HEK293T (cell line): ENCODE measurements at regions not wholly inside any gene's neighbourhood (a gene's known extent, or its start where the extent isn't known, plus 50 kb on each side); places are given as distances from the start of the nearest gene placed in this dataset.

Source experiments
- CTCF ChIA-PET: fragments of 350-600 bp; formaldehyde crosslinking; extraction: SDS; loops from one replicate; lab custom pipeline; 2021; ENCODE audit warnings: antibody characterized with exemption, inconsistent platforms; lab: Yijun Ruan, JAX
- POLR2A ChIA-PET: fragments of 350-600 bp; formaldehyde crosslinking; extraction: SDS; loops from one replicate; lab custom pipeline; 2020; ENCODE audit warnings: antibody characterized with exemption, inconsistent platforms; lab: Yijun Ruan, JAX
- DNase-seq: peaks from one replicate; pipeline ENCODE4 v3.0.0; 2012; ENCODE audit warnings: mixed read lengths; ENCODE audit errors: extremely low spot score
- ARNT ChIP-seq: fragments of 450-650 bp; IDR thresholded peaks from 2 replicates; pipeline ENCODE4 v1.6.1; 2017; ENCODE audit warnings: mild to moderate bottlenecking
- BHLHE40 ChIP-seq: fragments of 450-650 bp; IDR thresholded peaks from 2 replicates; pipeline ENCODE4 v1.6.1; 2016; ENCODE audit warnings: mild to moderate bottlenecking, moderate library complexity, borderline replicate concordance
- CTBP1 ChIP-seq: fragments of 450-650 bp; IDR thresholded peaks from 2 replicates; pipeline ENCODE4 v1.6.1; 2016; ENCODE audit warnings: borderline replicate concordance
- ELF4 ChIP-seq: fragments of 450-650 bp; IDR thresholded peaks from 2 replicates; pipeline ENCODE4 v1.6.1; 2017; ENCODE audit warnings: antibody characterized with exemption
- FOXA1 ChIP-seq: fragments of 450-650 bp; IDR thresholded peaks from 2 replicates; pipeline ENCODE4 v1.6.1; 2016; ENCODE audit warnings: mild to moderate bottlenecking
- FOXK2 ChIP-seq: fragments of 450-650 bp; IDR thresholded peaks from 2 replicates; pipeline ENCODE4 v1.6.1; 2016; ENCODE audit warnings: mild to moderate bottlenecking
- FOXM1 ChIP-seq: fragments of 450-650 bp; IDR thresholded peaks from 2 replicates; pipeline ENCODE4 v1.6.1; 2017; ENCODE audit warnings: mild to moderate bottlenecking, borderline replicate concordance
- HDGF ChIP-seq: fragments of 450-650 bp; IDR thresholded peaks from 2 replicates; pipeline ENCODE4 v1.6.1; 2017; ENCODE audit warnings: antibody characterized with exemption, borderline replicate concordance
- L3MBTL2 ChIP-seq: fragments of 450-650 bp; conservative IDR thresholded peaks from 2 replicates; pipeline ENCODE4 v1.6.1; 2016; ENCODE audit warnings: mild to moderate bottlenecking
- LEF1 ChIP-seq: fragments of 450-650 bp; IDR thresholded peaks from 2 replicates; pipeline ENCODE4 v1.6.1; 2017; ENCODE audit warnings: mild to moderate bottlenecking, borderline replicate concordance
- NFRKB ChIP-seq: fragments of 450-650 bp; IDR thresholded peaks from 2 replicates; pipeline ENCODE4 v1.6.1; 2016; ENCODE audit warnings: mild to moderate bottlenecking, moderate library complexity
- SP1 ChIP-seq: fragments of 450-650 bp; IDR thresholded peaks from 2 replicates; pipeline ENCODE4 v1.6.1; 2017
- SUZ12 ChIP-seq: fragments of 450-650 bp; IDR thresholded peaks from 2 replicates; pipeline ENCODE4 v1.6.1; 2016; ENCODE audit warnings: mild to moderate bottlenecking
- TARDBP ChIP-seq: fragments of 450-650 bp; IDR thresholded peaks from 2 replicates; pipeline ENCODE4 v1.6.1; 2016
- ZNF384 ChIP-seq: fragments of 450-650 bp; IDR thresholded peaks from 2 replicates; pipeline ENCODE4 v1.6.1; 2016
- TF ChIP-seq, protein P1 (sequence below): fragments of 450-650 bp; IDR thresholded peaks from 2 replicates; pipeline ENCODE4 v1.6.1; 2016

DNA sequence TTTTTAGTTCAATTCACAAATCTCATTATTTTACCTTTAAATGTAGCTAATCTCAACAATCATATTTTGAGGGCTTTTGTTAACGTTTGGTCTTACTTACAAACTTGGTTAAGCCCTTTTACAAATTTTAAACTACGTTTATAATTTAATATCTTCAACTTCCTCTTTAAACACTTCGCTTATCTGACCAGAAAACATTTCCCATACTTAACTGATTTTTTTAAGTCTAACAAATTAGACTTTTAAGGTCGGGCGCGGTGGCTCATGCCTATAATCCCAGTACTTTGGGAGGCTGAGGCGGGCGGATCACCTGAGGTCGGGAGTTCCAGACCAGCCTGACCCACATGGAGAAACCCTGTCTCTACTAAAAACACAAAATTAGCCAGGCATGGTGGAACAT, 300.9 kb downstream of the LMX1A start:
- no peak for DNase-seq
- TF ChIP-seq L3MBTL2: no peak
- no peak for TF ChIP-seq TARDBP
- TF ChIP-seq, protein P1, sequence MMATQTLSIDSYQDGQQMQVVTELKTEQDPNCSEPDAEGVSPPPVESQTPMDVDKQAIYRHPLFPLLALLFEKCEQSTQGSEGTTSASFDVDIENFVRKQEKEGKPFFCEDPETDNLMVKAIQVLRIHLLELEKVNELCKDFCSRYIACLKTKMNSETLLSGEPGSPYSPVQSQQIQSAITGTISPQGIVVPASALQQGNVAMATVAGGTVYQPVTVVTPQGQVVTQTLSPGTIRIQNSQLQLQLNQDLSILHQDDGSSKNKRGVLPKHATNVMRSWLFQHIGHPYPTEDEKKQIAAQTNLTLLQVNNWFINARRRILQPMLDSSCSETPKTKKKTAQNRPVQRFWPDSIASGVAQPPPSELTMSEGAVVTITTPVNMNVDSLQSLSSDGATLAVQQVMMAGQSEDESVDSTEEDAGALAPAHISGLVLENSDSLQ: no peak
- TF ChIP-seq SP1: no peak
- no peak for TF ChIP-seq FOXA1
- TF ChIP-seq CTBP1: no peak
- no peak for TF ChIP-seq ELF4
- ChIA-PET POLR2A (no interaction called here), CTCF (interaction anchor here (0.6 kb wide), 1 partner anchor 1642 kb away, joined by 3 read pairs; no protein-coding TSS in a partner anchor)

DNA sequence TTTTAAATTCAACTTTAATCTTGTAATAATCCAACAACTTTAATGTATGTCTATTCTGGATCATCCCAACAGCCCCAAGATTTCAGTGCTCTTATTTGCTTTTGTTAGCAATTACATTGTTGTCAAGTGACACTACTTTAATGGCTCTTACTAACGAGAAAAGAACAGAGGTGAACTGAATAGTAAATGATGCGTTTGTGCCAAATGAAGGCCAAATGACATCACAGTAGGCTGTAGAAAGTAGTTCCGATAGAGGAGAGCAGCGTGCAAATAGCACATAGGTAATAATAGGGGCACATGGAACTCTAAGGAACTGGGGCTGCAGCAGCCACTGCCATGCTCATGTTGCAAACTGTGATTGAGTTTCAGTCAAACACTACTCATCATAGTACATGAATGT, 301.9 kb downstream of the LMX1A start:
- CTCF ChIA-PET: no interaction called here

DNA sequence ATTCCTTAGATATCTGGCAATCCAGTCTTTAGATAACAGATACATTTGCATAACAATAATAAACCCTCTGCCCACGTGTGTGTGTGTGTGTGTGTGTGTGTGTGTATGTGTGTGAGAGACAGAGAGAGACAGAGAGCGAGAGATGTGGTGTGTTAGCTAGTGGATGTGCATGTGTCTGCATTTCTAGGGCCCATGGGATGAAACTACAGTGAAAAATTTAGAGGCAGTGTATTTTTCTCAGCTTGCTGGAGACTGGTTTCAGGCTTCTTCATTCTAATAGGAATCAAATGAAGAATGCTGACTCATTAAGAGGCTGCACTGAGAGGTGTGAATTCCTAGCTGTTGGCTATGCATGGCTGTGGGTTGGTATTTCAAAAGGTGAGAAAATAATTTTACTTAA, 303.2 kb downstream of the LMX1A start:
- no peak for TF ChIP-seq BHLHE40
- TF ChIP-seq SUZ12: no peak
- TF ChIP-seq CTBP1: no peak
- no peak for TF ChIP-seq FOXK2
- TF ChIP-seq ARNT: no peak
- TF ChIP-seq NFRKB: no peak
- ChIA-PET POLR2A (no interaction called here), CTCF (no interaction called here)
- DNase-seq: no peak

More for the DNA sequence above, 301.9 kb downstream of the LMX1A start:
- TF ChIP-seq NFRKB (no peak), ELF4 (no peak), FOXM1 (no peak), SP1 (no peak), TARDBP (no peak), BHLHE40 (no peak), FOXK2 (no peak), ARNT (no peak), LEF1 (no peak), FOXA1 (no peak), L3MBTL2 (no peak), HDGF (no peak), ZNF384 (no peak), SUZ12 (no peak)
- TF ChIP-seq, protein P1: no peak
- no peak for DNase-seq
- POLR2A ChIA-PET: no interaction called here

DNA sequence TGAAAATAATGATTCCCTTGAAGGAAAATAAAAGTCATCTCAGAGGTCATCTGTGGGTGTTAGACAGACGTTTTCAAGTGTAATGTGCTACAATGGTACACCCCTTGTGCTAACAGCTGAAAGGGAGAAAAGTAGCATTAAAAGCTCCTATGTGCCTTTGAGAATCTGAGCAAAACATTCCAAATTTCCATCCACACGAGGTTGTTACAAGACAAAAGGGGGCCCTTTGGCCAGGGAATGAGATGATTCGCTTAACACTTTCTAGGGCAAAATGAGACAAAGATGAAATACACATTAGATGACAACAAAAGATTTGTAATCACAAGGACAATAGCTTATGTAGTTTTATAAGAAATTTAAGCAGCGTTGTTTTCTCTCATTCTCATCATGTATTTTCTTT, 303.6 kb downstream of the LMX1A start:
- POLR2A ChIA-PET: no interaction called here
- TF ChIP-seq FOXA1 (no peak), SUZ12 (no peak), ELF4 (no peak), FOXK2 (no peak), BHLHE40 (no peak), SP1 (no peak), HDGF (no peak), ZNF384 (no peak), L3MBTL2 (no peak), TARDBP (no peak), ARNT (no peak)

DNA sequence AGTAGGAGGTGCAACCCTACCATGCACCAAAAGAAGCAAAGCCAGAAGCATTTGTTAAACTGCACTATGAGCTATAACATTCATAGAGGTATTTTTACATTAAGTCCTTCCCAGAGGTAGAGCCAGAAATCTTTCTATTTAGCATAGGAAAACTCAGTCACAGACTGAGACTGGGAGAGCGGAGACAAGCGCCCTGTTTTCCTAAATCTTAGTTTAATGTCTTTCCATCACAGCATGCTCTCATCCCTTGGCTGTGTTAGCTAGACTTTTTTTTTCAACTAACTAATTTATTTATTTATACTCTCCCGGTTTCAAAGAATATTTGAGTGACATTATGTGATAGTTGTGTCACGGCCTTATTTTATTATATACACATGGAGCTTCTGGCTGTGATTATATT, 304.1 kb downstream of the LMX1A start:
- no peak for TF ChIP-seq L3MBTL2
- TF ChIP-seq BHLHE40: no peak
- no peak for TF ChIP-seq FOXM1
- no peak for TF ChIP-seq FOXK2
- TF ChIP-seq ELF4: no peak
- TF ChIP-seq SUZ12: no peak
- no peak for TF ChIP-seq CTBP1
- TF ChIP-seq TARDBP: no peak
- ChIA-PET CTCF (no interaction called here), POLR2A (no interaction called here)
- DNase-seq: no peak

More for the DNA sequence above, 303.6 kb downstream of the LMX1A start:
- CTCF ChIA-PET: no interaction called here
- no peak for DNase-seq

DNA sequence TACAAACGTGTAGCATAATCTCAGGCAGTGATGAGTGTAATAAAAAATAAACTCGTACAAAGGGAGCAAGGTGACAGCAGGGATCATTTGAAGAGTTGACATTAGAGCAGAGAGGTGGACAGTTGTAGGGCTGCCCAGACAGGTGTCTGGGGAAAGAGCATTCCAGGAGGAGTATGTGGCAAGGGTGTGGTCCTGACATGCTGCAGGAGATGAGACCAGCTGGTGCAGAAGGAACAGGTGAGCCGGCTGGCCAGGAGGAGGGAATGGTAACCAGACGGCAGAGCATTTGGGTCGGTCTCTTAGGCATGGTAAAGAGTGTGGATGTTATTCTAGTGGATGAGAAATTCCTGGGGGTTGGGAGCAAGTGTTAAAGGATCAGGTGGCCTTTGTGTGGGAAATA, 306.3 kb downstream of the LMX1A start:
- ChIA-PET POLR2A (no interaction called here), CTCF (no interaction called here)
- DNase-seq: no peak
- TF ChIP-seq, protein P1: no peak
- TF ChIP-seq ELF4 (no peak), FOXM1 (no peak), TARDBP (no peak), CTBP1 (no peak), ZNF384 (no peak)

DNA sequence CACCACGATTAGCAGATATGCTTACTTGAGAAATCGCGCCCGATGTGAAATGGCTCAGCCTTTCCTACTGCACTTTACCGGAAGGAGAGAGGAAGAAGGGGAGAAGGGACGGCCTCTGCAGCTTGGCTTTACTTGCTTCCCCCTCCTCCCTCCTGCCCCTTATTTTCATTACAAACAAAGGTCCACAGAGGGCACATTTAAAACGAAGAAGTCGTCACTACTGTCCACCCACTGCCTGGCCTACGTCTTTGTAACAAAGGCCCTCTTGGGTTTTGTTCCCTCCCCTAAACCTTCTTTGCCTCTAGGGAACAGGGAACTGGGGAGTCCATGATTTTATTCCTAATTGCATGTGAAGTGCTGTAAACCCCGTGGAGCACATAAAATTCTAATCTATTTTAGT, 308.5 kb downstream of the LMX1A start:
- DNase-seq: no peak
- no peak for TF ChIP-seq FOXA1
- no peak for TF ChIP-seq BHLHE40
- TF ChIP-seq NFRKB: no peak
- no peak for TF ChIP-seq ZNF384
- TF ChIP-seq ARNT: no peak
- TF ChIP-seq CTBP1: no peak
- TF ChIP-seq, protein P1: no peak
- CTCF ChIA-PET: no interaction called here
- POLR2A ChIA-PET: no interaction called here
